Brain microvascular endothelial cell (primary cell): ENCODE measurements at regions not wholly inside any gene's neighbourhood (a gene's known extent, or its start where the extent isn't known, plus 50 kb on each side); places are given as distances from the start of the nearest gene placed in this dataset.

Experiments used
- DNase-seq: peaks from one replicate; pipeline ENCODE4 v3.0.0-alpha.2; 2020
- H3K27ac ChIP-seq: fragments of 250-450 bp; sonication (Bioruptor Pico); 2 replicates; pipeline ENCODE4 v1.5.1; 2020; ENCODE audit warnings: mild to moderate bottlenecking, moderate library complexity
- H3K27me3 ChIP-seq: fragments of 250-450 bp; sonication (Bioruptor Pico); replicated peaks from 2 replicates; pipeline ENCODE4 v1.5.1; 2020; ENCODE audit warnings: mild to moderate bottlenecking
- H3K36me3 ChIP-seq: fragments of 250-450 bp; sonication (Bioruptor Pico); replicated peaks from 2 replicates; pipeline ENCODE4 v1.5.1; 2020; ENCODE audit warnings: mild to moderate bottlenecking
- H3K4me3 ChIP-seq: 2 replicates; pipeline ENCODE4 v1.5.1; 2011; ENCODE audit warnings: low read depth, mild to moderate bottlenecking, control low read depth, low read length, moderate library complexity
- in situ Hi-C: cut with HindIII; loops from 2 replicates; pipeline ENCODE4 v1.10.0; 2017; ENCODE audit warnings: low sequenced_read_pairs, low pct_ligation_motif_present
- TF ChIP-seq, protein P1 (sequence below): IDR thresholded peaks from 2 replicates; pipeline ENCODE4 v1.5.1; 2011; ENCODE audit warnings: low read depth, mild to moderate bottlenecking, moderate library complexity, low read length, control low read depth, inconsistent platforms; ENCODE audit errors: missing control alignments

DNA sequence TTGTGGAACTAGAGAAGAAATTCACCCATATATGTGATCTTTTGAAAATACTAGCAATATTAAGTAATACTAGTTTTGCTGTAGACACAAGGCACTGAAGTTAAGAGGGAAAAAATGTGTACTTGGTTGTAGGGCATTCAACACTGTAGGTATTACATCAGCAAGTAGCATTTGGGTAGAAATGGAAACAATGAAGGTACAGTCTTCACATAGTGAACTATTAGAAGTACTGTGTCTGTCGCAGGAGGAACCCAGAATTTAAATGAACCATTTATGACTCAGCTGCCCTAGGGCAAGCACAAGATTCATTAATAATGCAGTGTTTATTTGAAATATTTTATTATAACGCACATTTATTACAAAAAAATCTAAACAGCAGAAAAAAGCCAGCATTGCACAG lies 572.7 kb upstream of the TENM3 start:
- in situ Hi-C loops = no loop called here
- TF ChIP-seq, protein P1, sequence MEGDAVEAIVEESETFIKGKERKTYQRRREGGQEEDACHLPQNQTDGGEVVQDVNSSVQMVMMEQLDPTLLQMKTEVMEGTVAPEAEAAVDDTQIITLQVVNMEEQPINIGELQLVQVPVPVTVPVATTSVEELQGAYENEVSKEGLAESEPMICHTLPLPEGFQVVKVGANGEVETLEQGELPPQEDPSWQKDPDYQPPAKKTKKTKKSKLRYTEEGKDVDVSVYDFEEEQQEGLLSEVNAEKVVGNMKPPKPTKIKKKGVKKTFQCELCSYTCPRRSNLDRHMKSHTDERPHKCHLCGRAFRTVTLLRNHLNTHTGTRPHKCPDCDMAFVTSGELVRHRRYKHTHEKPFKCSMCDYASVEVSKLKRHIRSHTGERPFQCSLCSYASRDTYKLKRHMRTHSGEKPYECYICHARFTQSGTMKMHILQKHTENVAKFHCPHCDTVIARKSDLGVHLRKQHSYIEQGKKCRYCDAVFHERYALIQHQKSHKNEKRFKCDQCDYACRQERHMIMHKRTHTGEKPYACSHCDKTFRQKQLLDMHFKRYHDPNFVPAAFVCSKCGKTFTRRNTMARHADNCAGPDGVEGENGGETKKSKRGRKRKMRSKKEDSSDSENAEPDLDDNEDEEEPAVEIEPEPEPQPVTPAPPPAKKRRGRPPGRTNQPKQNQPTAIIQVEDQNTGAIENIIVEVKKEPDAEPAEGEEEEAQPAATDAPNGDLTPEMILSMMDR = no peak

DNA sequence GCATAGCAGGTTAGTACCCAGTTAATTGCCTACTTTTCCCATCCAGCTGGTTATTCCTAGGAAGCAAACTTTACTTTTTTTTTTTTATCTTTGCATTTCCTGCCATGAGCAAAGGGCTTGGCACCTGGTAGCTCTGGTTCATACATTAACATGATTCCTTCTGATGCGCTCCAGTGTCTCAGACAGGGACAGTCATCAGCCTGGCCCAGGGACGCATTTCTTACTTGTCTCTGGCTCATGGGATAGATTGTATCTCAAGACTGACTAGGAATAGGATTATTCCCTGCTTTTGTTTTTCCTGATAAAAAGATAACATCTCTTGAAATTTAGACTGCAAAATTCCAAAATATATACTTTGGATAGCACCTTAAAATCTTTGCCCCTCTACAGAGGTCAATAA lies 571.5 kb upstream of the TENM3 start:
- no peak overlapping the region for H3K4me3 ChIP-seq
- TF ChIP-seq, protein P1 = no peak
- no peak for DNase-seq
- in situ Hi-C loops = no loop called here
- H3K27me3 ChIP-seq = no peaks in the 10 kb centered on the region
- H3K27ac ChIP-seq = no peak overlapping the region
- H3K36me3 ChIP-seq = no peaks in the 10 kb centered on the region

More for the DNA sequence above, 572.7 kb upstream of the TENM3 start:
- DNase-seq = no peak
- Histone ChIP-seq H3K36me3 (no peaks in the 10 kb centered on the region), H3K27me3 (no peaks in the 10 kb centered on the region), H3K27ac (no peak overlapping the region), H3K4me3 (no peak overlapping the region)

DNA sequence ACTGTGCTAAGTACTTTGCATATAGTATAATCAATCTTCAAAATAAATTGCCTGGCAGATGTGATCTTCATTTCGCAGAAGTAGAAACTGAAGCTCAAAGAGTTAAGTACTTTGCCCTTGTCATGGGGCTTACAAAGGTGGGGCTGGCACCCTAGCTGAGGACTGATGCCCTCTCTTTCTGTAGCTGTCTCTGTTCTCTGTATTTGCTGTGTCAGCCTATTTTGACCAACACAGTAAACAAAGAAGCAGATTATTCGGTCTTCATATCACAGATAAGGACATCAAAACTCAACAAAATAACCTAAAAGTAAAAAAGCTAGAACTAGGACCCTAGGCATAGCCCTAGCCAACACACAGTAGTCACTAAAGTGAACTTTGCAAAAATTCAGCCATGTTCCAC lies 570.5 kb upstream of the TENM3 start:
- Histone ChIP-seq H3K4me3 (no peak overlapping the region), H3K36me3 (no peaks in the 10 kb centered on the region), H3K27me3 (no peaks in the 10 kb centered on the region), H3K27ac (no peak overlapping the region)
- in situ Hi-C loops = no loop called here
- TF ChIP-seq, protein P1 = no peak
- DNase-seq = no peak

DNA sequence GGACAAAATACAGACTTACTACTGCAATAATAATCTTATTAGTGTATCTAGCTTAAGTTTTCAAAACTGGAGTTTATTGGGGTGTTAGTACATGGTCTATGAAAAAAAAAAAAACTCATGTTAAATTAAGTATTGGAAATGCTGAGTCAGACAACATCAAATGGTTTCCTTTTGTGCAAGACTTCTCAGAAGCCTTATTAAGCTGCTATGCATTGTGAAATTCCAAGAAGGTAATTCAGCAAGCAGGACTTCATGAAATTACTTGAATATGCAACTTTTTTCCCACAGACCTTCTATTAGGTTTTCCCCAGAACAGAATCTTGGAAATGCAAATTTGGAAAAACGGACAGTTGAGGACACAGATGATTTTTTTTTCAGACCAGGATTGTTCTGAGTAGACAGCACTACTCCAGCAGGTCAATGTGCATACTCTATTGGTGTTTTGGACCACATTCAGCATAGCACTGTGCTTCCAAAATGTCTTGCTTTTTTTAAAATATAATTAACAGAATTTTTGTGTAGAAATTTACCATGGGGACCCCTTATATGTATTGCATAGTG lies 568.8 kb upstream of the TENM3 start:
- Histone ChIP-seq H3K36me3 (no peaks in the 10 kb centered on the region), H3K27me3 (no peaks in the 10 kb centered on the region), H3K4me3 (no peak overlapping the region), H3K27ac (no peak overlapping the region)
- no peak for DNase-seq
- TF ChIP-seq, protein P1 = no peak
- in situ Hi-C loops = no loop called here

DNA sequence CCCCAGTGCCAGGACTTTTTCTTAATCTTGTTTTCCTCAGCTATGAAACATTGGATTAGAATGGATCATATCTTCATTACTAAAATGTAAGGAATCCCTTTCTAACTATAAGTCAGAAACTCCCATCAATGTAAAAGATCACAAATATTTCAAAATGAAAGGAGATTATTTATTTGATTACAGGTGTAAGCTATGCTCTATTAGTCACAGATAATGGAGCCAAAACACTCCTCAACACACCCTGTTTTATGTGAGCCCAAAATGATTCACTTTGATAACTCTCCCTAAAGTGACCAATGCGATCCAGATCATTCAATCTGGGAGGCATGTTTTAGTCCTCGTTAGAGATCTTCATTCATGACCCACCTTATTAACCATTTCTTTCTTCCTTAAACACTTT lies 566.7 kb upstream of the TENM3 start:
- in situ Hi-C loops = no loop called here
- DNase-seq = no peak
- Histone ChIP-seq H3K36me3 (no peaks in the 10 kb centered on the region), H3K4me3 (no peak overlapping the region), H3K27me3 (no peaks in the 10 kb centered on the region), H3K27ac (no peak overlapping the region)
- TF ChIP-seq, protein P1 = no peak

DNA sequence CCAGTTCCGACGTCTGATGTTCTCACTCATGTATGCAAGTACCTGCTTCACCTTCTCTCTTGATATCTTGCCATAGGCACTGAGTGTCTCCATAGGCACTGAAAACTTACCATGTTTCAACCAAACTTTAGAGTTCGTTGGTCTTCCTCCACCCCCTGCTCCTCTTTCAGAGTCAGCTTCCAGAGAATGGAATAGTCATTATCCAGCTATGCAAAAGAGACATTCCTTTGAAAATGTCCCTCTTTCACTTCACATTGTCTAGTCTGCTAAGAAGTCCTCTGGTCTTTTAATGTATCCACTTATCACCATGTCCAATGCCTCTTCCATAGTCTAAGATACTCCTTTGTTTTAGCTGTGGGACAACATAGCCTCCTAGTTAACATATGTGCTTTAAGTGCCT lies 566.0 kb upstream of the TENM3 start:
- Histone ChIP-seq H3K4me3 (no peak overlapping the region), H3K27me3 (no peaks in the 10 kb centered on the region), H3K36me3 (no peaks in the 10 kb centered on the region), H3K27ac (no peak overlapping the region)
- in situ Hi-C loops = no loop called here
- no peak for DNase-seq
- TF ChIP-seq, protein P1 = no peak
